Hematopoietic multipotent progenitor cell treated with erythropoietin and hydrocortisone succinate and interleukin-3 and kit ligand, for 17 days (in vitro differentiated cells): ENCODE measurements at regions not wholly inside any gene's neighbourhood (a gene's known extent, or its start where the extent isn't known, plus 50 kb on each side); places are given as distances from the start of the nearest gene placed in this dataset.
"Not testable (repeated sequence)": the region's sequence is repeated elsewhere in the genome, so short reads cannot be mapped to it uniquely, and the experiment has no call there.

Source experiments
- DNase-seq: peaks from one replicate; pipeline ENCODE4 v3.0.0-alpha.2; 2015; ENCODE audit warnings: low spot score

DNA sequence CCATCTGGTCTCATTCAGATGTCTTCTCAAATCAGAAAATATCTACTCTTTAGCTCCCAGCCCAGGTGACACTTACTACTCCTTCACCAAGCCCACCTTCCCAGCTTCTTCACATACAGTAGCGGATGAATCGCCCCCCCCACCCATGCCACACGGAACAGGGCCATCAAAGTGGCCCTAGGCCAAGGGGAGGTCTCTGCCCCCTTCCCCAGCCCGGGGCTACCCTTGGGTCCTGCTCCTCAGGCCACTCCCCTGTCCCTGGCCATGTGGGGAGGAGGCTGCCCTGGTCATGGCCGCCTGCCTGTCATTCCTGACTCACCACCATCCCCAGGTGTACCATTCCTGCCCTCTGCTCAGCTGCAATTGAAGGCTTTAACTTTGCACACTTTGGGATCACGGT, 142.8 kb downstream of the NECTIN1 start:
- no peak for DNase-seq

DNA sequence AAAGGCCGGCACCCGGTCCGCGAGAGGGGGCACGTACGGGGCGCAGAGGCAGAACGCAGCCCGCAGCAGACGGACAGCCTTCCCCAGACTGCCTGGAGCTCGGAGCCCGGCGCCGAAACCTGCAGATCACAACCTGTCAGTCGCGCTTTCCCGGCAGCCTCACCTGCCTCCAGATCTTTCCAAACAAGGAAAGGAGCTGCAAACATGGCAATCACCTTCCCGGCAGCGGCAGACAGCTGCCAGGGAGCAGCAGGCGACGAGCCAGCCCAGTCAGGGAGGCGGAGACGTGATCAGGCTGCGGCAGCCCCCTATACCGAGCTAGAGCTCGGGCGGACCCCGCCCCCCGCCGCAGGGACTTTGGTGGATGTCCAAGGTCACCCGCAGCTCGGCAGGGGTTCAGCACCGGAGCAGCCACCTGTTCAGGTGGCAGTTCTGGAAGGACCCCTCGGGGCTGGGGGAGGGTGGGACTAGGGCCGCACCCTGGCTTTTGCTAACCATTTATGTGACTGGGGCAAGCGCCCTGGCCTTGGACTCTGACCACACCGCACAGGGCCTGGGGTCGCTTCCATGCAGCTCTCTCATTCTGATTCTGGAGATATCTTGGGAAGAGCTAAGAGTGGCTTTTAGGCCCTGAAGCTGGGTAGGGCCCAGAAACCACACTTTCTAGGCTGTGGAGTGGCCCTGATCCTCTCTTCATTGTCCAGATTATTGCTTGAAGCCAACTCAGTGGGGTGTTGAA, 143.8 kb downstream of the NECTIN1 start:
- no peak for DNase-seq

DNA sequence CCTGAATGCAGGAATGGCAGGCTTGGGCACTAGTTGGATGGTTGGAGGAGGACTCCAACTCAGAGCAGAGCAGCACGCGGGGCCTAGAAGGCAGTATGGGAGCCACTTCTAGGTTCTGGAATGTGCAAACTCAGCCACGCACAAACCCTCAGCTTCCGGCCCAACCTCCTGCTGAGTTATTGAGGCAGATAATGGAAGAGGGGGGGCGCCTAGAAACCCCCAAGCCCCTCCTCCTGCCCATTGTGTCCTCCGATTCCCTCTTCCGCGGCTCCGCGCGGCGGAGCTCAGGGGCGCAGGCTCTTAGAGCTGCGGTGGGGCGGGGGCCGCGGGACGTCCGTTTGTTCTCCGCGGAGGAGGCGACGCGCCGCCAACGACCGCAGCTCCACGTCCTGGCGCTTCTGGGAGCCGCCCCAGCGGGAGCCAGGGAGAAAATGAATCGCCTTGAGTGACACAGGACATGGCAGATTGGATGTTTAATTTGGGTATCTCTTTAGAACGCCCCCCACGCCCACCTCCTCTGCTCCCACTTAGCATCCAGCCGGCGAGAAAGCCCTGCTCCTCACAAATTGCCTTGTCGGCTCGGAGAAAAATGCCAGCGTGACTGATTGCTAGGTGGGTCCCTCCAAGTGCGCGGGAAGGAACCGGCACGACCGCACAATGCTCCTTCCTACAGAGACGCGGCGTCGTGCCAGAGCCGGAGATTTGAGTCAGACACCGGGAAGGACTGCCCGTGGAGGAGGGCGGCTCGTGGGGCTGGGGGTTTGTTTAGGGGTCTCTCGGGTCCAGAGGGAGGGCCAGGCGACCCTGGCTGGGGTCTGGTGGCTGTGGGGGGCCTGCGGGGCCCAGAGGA, 144.6 kb downstream of the NECTIN1 start:
- DNase-seq: no peak

DNA sequence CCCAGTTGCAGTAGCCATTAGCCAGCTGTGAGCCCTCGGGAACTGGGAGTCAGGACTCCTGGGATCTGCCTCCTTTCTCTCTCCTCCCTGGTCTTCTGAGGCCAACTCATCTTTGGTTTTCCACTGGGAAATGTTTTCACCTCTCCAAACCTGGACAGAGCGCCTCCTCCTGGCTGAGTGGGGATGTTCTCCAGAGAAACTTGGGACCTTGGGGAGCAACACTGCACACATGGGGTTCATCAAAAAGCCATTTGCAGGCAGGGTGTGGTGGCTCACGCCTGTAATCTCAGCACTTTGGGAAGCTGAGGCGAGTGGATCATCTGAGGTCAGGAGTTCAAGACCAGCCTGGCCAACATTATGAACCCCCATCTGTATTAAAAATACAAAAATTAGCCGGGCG, 145.4 kb downstream of the NECTIN1 start:
- DNase-seq: no peak

DNA sequence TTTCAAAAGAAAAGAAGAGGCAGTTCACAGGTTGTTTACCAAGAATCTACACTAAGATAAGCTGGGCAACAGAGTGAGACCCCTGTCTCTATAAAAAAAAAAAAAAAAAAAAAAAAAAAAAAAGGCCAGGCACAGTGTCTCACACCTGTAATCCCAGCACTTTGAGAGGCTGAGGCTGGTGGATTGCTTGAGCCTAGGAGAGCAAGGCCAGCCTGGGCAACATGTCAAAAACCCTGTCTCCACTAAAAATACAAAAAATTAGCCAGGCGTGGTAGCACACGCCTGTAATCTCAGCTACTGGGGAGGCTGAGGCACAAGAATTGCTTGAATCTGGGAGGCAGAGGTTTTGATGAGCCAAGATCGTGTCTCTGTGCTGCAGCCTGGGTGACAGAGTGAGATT, 147.6 kb downstream of the NECTIN1 start:
- not testable (repeated sequence) for DNase-seq

DNA sequence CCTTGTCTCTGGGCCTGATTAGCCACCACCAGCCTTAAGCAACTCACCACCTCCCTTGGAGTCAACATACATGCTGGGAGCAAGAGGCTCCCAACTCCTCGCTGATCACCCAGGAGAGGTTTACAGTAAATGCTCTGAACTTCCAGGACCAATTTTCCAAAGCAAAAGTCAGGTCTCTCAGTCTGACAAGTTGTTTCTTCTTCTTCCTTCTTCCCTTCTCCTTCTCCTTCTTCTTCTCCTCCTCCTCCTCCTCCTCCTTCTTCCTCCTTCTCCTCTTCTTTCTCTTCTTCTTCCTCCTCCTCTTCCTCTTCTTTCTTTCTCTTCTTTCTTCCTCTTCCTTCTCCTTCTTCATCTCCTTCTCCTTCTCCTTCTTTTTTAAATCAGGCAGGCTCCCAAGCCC, 148.2 kb downstream of the NECTIN1 start:
- no peak for DNase-seq

DNA sequence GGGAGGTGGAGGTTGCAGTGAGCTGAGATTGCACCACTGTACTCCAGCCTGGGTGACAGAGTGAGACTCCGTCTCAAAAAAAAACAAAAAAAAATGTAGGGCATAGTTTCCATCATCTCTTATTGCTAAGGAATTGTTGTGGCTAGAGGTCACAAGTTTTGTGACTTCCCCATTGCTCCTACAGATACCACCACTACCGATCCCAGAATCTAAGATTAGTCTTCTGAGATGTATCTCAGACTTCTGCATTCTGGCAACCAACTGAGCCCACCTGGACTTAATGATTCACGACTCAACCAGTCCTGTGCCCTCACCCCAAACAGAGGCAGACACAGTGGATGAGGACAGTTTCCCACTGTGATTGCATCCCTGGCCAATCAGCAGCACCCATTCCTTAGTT, 148.9 kb downstream of the NECTIN1 start:
- DNase-seq: no peak

DNA sequence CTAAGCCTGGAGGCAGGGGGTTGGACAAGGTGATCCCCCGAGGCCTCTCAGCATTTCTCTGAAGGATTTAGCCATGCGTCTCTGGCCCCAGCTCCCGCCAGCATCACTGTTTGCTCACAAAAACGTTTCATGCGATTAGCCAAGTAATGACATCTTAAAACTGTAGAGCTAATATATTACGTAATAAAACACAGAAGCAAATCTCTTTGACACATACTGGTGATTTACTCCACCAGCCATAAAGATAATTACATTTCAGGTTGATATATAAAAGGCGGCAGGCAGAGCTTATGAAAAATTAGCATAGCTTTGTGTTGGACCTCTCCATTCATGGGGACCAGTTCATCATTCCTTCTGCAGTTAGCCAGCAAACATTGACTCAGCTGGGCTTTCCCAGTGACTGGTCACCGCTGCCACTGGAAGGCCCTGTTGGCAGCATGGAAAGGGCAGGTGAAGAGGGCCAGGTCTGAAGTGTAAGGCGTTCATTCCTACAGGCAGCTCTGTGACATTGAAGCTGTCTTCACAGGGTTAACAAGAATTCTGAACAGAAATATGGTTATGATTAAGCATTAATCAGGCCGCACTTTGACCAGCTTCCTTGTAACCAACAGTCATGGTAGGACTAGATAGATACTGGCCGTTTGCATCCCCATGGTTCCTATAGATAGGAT, 150.3 kb downstream of the NECTIN1 start:
- no peak for DNase-seq

DNA sequence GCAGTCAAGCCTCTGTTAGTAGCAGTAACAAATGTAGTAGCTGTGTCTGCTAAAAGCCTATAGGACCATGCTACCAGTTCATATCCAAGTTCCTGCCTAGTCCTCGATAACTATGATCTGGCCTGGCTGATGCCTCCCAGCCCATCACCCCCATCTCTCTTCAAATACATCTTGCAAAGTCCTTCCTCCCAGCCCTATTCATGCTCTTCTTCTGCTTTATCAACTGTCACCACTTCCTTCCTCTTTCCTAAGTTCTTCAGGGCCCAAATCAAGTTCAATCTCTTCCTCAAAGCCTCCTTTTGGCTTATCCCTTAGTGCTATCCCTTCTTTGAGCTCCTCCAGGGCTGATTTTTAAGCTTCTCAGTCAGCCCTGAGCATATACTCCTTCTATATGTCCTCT, 150.9 kb upstream of the THY1 start:
- DNase-seq: no peak

DNA sequence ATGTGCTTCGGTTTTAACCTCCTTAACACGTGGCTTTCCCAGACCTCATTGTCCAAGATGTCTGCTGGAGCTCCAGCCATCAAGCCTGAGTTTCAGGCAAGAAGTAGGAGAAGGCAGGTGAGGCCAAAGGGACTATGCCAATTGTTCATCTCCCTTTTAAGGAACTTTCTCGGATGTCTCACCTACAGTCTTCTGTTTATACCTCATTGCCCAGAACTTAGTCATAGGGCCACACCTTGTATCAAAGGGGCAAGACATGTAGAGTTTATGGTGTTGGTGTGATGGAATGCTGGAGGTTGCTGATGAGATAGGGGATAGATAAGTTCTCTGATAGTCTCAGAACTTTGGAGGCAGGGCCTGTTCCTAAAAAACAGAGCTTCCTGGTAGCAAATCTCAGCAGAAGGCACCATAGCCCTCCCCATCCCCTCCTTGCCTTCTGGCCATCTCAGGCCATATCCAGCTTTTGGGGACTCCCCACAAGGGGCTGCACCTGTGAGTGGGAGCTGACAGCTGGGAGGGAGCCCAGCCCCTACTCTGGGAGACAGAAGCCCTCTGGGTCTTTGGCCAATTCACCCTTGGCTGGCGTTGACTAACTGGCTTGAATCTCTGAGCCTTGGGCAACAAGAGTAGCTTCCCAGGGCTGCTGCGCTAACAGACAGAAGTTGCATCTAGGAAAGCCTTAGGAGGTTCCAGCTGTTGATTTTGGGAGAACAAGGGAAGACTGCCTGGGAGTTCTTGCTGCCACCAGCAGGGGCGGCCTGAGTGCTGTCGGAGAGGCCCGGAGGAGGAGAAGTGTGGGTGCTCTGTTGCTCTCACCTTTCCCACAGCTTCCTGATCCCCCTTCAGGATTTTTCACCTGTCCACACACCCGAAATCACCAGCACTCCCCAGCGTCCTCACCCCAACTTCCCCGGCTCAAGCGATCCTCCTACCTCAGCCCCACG, 149.8 kb upstream of the THY1 start:
- no peak for DNase-seq

DNA sequence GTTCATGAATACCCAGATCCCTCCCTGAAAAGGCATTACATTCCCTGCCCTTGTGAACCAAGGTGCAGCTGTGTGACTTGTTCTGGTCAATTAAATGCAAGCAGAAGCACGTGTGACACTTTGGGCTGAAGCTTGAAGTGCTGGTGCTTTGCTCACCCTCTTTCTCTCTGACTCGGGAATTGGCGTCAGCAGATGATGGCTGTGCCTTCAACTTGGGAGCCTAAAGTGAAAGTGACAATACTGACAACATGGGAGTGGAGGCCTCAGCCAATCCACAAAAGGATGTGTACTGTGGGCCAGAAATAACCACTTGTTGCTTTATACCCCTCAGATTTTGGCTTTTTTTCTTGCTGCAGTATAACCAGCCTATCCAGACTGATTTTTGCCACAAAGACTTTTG, 148.3 kb upstream of the THY1 start:
- no peak for DNase-seq

DNA sequence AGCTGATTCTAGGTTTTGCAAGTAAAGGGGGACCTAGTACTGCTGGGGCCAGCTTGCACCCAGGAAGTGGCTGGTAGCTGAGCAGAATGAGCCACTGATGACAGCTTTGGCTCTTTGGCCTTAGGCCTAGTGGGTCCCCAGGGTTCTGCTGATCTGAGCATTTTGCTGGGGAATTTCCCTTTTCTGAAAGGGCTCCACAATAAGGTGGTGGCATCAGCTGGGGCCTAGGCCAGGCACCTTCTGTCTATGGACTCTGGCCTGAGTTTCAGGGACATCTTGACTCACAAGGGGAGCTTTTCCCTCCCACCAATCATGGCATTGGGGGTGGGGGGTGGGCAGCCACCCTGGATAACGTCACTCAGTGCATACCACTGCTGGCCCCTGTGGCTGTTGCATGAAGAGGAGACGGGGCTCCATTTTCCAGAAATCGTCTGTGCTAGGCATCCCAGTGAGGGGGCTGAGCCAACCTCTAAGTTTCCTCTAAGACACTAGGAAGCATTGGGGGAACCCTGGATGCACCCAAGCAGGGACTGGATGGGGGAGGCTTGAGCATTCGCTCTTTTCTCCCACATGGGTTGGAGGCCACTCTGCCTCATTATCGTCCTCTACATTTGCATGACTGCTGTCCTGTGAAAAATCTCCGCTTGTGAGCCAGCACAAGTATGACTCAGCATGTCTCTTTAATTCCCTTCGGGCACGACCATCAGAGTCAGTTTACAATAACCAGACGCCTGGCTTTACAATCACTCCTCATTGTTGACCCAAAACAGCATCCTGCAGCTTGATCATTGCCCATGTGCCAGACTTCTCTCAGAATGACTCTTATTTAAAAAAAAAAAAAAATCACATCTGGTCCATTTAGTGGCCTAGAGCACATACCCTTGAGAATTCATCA, 145.0 kb upstream of the THY1 start:
- DNase-seq: no peak

DNA sequence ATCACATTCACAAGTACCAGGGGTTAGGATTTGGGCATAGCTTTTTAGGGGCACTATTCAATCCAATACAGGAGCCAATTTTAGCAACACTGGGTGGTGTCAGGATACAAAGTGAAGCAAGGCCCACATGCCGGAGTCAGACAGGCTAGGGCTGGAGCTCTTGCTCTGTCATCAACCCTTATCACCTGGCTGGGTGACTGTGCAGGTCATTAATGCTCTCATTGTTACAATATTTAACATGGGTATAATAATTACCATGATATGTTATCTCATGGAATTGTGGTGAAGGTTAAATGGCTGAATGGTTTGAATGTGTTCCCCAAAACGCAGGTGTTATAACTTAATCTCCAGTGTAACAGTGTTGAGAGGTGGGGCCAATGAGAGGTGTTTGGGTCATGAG, 143.3 kb upstream of the THY1 start:
- DNase-seq: no peak

DNA sequence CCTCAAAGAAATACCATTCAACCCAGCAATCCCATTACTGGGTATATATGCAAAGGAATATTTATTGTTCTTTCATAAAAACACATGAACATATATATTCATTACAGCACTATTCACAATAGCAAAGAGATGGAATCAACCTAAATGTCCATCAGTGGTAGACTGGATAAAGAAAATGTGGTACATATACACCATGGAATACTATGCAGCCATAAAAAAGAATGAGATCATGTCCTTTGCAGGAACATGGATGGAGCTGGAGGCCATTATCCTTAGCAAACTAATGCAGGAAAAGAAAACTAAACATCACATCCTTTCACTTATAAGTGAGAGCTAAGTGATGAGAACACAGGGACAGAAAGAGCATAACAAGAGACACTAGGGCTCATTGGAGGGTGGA, 142.7 kb upstream of the THY1 start:
- not testable (repeated sequence) for DNase-seq

DNA sequence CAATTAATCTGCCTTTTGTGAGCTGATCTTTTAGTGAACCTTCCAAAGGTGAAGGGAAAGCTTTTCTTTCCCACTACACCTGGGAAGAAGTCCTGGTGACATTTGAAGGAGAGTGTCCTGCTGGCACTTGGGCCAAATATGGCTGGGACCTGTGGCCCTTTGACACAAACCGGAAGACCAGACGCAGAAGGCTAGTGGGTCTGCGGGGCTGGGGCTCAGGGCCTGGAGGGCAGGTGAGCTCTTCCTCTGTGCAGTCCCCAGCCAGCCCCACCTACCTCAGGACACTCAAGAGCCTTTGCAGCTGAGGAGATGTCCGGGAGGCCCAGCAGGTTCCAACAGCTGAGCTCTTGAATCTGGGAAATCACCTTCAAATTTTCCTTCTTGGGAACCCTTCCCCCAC, 138.0 kb upstream of the THY1 start:
- no peak for DNase-seq

DNA sequence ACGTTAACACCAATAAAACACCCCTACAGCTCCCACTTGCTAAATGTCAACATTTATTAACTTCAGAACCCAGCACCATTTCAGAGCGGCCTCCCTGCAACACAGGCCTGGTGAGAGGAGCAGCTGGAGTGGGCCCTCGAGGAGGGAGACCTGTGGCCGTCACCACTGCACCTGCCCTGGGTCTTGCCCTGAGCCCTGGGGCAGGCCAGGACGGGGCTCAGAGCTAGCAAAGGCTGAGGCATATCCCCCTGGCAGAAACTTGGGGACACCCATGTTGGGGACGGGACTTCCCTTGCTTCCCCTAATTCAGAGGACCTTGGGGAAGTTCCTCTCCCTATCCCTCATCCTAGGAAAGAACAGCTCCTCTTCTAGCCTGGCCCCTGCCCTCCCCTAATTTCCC, 137.3 kb upstream of the THY1 start:
- DNase-seq: no peak

DNA sequence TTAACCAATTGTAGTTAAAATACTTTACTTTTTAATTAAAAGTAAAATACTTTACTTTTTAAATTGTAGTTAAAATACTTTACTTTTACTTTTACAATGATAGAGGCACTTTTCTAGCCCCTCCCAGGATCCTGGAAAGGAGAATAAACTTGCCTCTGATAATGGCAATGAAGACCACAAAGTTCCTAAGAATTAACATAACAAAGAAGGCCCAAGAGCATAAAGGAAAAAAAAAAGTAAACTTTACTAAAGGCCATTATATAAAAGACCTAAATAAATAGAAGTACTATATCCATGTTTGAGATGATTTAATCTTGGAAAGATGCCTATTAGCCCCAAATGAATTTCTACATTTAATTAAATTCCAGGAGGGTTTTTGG, 129.1 kb upstream of the THY1 start:
- DNase-seq: no peak

DNA sequence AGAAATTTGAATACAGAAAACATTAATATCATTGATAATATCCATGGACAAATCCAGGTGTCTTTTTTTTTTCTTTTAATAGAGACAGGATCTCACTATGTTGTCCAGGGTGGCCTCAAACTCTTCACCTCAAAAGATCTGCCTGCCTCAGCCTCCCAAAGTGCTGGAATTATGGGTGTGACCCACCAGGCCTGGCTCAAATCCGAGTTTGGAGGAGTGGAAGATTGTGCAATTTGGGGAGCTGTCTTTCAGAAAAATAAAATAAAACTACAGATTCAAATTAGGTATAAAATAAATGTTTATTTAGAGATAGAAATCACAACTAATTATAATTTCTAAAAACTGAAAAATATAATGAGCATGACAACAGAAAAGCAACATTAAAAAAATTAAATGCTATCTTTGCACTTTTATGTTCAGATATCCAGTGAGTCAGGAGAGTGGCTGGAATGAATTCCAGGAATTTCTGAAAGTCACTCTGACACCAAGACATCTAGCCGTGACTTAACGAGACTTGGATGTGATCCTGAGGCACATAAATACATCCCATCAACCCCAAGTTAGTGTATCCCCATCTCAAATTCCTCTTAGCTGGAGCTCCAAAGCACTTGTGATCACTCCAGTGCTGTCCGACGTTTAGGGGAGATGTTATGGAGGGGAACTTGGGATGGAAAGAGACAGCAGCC, 128.6 kb upstream of the THY1 start:
- no peak for DNase-seq

DNA sequence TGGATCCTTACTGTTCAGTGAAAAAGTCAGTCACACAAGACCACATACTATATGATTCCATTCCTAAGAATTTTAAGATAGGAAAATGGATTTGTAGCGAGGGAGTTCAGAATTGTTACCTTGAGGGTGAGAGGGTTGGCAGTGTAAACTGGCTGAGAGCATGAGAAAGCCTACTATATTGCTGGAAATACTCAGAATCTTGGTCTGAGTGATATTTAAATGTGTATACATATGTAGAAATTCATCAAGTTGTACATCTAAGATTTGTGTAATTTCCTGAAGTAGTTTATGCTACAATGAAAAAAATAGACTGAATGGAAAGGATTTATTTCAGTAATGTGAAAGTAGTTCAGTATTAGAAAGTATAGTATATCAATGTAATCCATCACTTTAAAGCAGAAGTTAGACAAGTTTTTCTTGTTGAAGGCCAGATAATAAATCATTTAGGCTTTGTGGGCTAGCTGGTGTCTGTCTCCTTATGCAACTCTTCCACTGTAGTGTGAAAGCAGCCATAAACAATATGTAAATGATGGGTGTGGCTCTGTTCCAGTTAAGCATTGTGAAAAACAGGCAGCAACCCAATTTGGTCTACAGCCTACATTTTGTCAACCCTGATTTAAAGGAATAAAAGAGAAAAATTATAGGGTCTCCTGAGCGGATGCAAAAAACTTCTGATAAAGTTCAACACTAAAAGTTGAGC, 127.2 kb upstream of the THY1 start:
- no peak for DNase-seq

DNA sequence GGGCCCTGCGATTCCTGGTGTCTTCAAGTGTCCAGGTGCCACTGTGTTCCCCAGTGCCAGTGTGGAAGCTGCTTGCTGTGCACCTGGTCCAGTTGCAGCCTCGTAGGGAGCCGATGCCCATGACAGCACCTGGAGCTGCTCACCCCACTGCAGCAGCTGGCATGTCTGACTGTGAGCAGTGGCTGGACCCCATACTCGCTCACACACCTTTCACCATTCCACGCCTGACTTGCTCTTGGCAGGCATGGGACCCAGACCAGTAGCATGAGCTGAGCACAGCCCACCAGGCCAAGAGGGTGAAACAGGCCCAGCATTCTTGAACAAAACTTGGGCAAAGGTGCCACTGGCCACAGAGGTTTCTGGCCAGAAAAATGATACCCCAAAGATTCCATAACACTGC, 124.5 kb upstream of the THY1 start:
- DNase-seq: no peak
